Left lung (tissue), 4 donors: ENCODE measurements at regions not wholly inside any gene's neighbourhood (a gene's known extent, or its start where the extent isn't known, plus 50 kb on each side); places are given as distances from the start of the nearest gene placed in this dataset.

Source experiments
- ATAC-seq: fragments of 200-7000 bp; cut with Tn5 transposase; one replicate; pipeline ENCODE4 v1.9.1; 2020; ENCODE audit warnings: moderate library complexity
- DNase-seq, 4 donors: peaks; one replicate each; pipeline ENCODE4 v3.0.0-alpha.2; 2013 to 2020
- H3K27ac ChIP-seq, 2 donors: fragments of 200-600 bp; sonication (generic) in 1 of 2; one replicate each; pipeline versions ENCODE4 v1.5.0 to v1.8.0; 2020 to 2021
- H3K27me3 ChIP-seq, 2 donors: fragments of 200-600 bp; sonication (generic) in 1 of 2; one replicate each; pipeline versions ENCODE4 v1.5.0 to v1.8.0; 2020 to 2021
- H3K36me3 ChIP-seq, 2 donors: fragments of 200-600 bp; sonication (generic) in 1 of 2; one replicate each; pipeline versions ENCODE4 v1.5.0 to v1.8.0; 2020 to 2021
- H3K4me1 ChIP-seq, 2 donors: fragments of 200-600 bp; one replicate each; pipeline ENCODE4 v1.8.0; 2021
- H3K4me3 ChIP-seq, 2 donors: fragments of 200-600 bp; sonication (generic) in 1 of 2; one replicate each; pipeline versions ENCODE4 v1.5.0 to v1.8.0; 2020 to 2021; ENCODE audit warnings: mild to moderate bottlenecking in 1 of 2
- H3K9me3 ChIP-seq, 2 donors: fragments of 200-600 bp; sonication (generic) in 1 of 2; one replicate each; pipeline versions ENCODE4 v1.5.0 to v1.8.0; 2020 to 2021
- CTCF ChIP-seq, 2 donors: fragments of 200-600 bp; sonication (generic) in 1 of 2; IDR thresholded peaks; one replicate each; pipeline versions ENCODE4 v1.5.0 to v1.8.0; 2021; ENCODE audit warnings: antibody characterized with exemption in 2 of 2
- intact Hi-C, 2 donors: fragments of 100-400 bp; cut with DNase I; formaldehyde crosslinking; loops; one replicate each; pipeline versions ENCODE4 v1.11.2 to v1.14.2; 2022
- donor health status: DM: no; HTN: yes; CAD: no.
- donor health status: DM: no; HTN: no; CAD: no.

- ATAC-seq (no peak), DNase-seq (peak in 2 of 4 donors; percentile 16 to 24)
- Histone ChIP-seq H3K27me3 (no peaks in the 10 kb centered on the region), H3K27ac (no peak overlapping the region), H3K36me3 (no peaks in the 10 kb centered on the region), H3K9me3 (no peaks in the 10 kb centered on the region), H3K4me1 (no peaks in the 10 kb centered on the region), H3K4me3 (no peak overlapping the region)
- intact Hi-C loops = no loop called here
- TF ChIP-seq CTCF (IDR thresholded peaks at IDR 0.05) = no peak
Measured at GRCh38 chr11:70580036-70580805, 181.9 kb downstream of the CTTN start.

- intact Hi-C loops = no loop called here
- H3K9me3 ChIP-seq = no peaks in the 10 kb centered on the region
- H3K27me3 ChIP-seq = no peaks in the 10 kb centered on the region
- H3K36me3 ChIP-seq = no peaks in the 10 kb centered on the region
- no peak for ATAC-seq
- H3K4me3 ChIP-seq = no peak overlapping the region
- peak in 1 of 4 donors; percentile 17 for DNase-seq
- no peak for TF ChIP-seq CTCF (IDR thresholded peaks at IDR 0.05)
- no peaks in the 10 kb centered on the region for H3K4me1 ChIP-seq
- H3K27ac ChIP-seq = no peak overlapping the region
Measured at GRCh38 chr11:70581991-70582885, 183.9 kb downstream of the CTTN start.

GRCh38 chr11:70582886-70583641, 184.7 kb downstream of the CTTN start:
- no peak overlapping the region for H3K27ac ChIP-seq
- no peak for TF ChIP-seq CTCF (IDR thresholded peaks at IDR 0.05)

GRCh38 chr11:70583781-70584218, 185.5 kb downstream of the CTTN start:
- TF ChIP-seq CTCF (IDR thresholded peaks at IDR 0.05) = no peak
- no peak overlapping the region for H3K4me3 ChIP-seq
- ATAC-seq = no peak
- H3K4me1 ChIP-seq = no peaks in the 10 kb centered on the region
- intact Hi-C loops = no loop called here
- H3K36me3 ChIP-seq = no peaks in the 10 kb centered on the region
- no peaks in the 10 kb centered on the region for H3K27me3 ChIP-seq
- DNase-seq = peak in 2 of 4 donors; percentile 17 to 65
- H3K9me3 ChIP-seq = no peaks in the 10 kb centered on the region
- H3K27ac ChIP-seq = no peak overlapping the region

More at GRCh38 chr11:70582886-70583641, 184.7 kb downstream of the CTTN start:
- DNase-seq = peak in 1 of 4 donors; percentile 28
- intact Hi-C loops = no loop called here
- Histone ChIP-seq H3K4me1 (no peaks in the 10 kb centered on the region), H3K4me3 (no peak overlapping the region), H3K36me3 (no peaks in the 10 kb centered on the region), H3K27me3 (no peaks in the 10 kb centered on the region), H3K9me3 (no peaks in the 10 kb centered on the region)
- no peak for ATAC-seq
